Activated naive CD8-positive, alpha-beta T cell treated with anti-CD3 and anti-CD28 coated beads for 36 hours (primary cell): ENCODE measurements at regions not wholly inside any gene's neighbourhood (a gene's known extent, or its start where the extent isn't known, plus 50 kb on each side); places are given as distances from the start of the nearest gene placed in this dataset.

Experiments
- DNase-seq: peaks from one replicate; pipeline ENCODE4 v3.0.0; 2021
- H3K27ac Mint-ChIP-seq: one replicate; pipeline ENCODE4 v1.8.0; 2022; ENCODE audit warnings: mild to moderate bottlenecking, moderate library complexity, mixed read lengths
- H3K27me3 Mint-ChIP-seq: one replicate; pipeline ENCODE4 v1.8.0; 2022; ENCODE audit warnings: mild to moderate bottlenecking, mixed read lengths
- H3K36me3 Mint-ChIP-seq: one replicate; pipeline ENCODE4 v1.8.0; 2021; ENCODE audit warnings: mild to moderate bottlenecking, mixed read lengths
- H3K4me1 Mint-ChIP-seq: one replicate; pipeline ENCODE4 v1.8.0; 2021; ENCODE audit warnings: mixed read lengths
- H3K4me3 Mint-ChIP-seq: one replicate; pipeline ENCODE4 v1.8.0; 2022; ENCODE audit warnings: mild to moderate bottlenecking, moderate library complexity, mixed read lengths
- H3K9me3 Mint-ChIP-seq: one replicate; pipeline ENCODE4 v1.8.0; 2022; ENCODE audit warnings: mixed read lengths

DNA sequence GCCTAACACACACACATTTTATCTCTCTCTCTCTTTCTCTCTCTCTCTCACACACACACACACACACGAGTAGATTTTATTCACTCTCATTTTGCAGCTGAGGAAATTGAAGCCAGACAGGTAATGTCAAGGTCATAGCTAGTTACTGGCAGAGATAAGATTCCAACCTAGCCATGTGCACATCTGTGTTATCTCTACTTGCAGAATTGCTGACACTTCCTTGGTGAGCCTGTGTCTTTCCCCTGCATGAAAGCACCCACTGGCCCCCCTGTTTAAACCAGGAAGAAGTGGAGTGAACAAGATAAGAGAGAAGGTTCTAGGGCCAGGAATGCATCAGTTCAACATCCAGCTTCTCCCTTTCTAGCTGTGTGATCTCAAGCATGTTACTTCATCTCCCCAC lies 423.7 kb downstream of the TXNL1 start:
- H3K9me3 Mint-ChIP-seq, result no peaks in the 10 kb centered on the region
- no peaks in the 10 kb centered on the region for H3K4me1 Mint-ChIP-seq
- no peaks in the 10 kb centered on the region for H3K36me3 Mint-ChIP-seq
- no peak overlapping the region for H3K27ac Mint-ChIP-seq
- H3K4me3 Mint-ChIP-seq, result no peak overlapping the region
- H3K27me3 Mint-ChIP-seq, result no peaks in the 10 kb centered on the region
- no peak for DNase-seq

- no peak for DNase-seq
- Mint-ChIP-seq H3K36me3 (no peaks in the 10 kb centered on the region), H3K4me1 (no peaks in the 10 kb centered on the region), H3K9me3 (no peaks in the 10 kb centered on the region), H3K4me3 (no peak overlapping the region), H3K27ac (no peak overlapping the region), H3K27me3 (no peaks in the 10 kb centered on the region)
These were observed 427.9 kb downstream of the TXNL1 start for GRCh38 chr18:56210520-56210919.

DNA sequence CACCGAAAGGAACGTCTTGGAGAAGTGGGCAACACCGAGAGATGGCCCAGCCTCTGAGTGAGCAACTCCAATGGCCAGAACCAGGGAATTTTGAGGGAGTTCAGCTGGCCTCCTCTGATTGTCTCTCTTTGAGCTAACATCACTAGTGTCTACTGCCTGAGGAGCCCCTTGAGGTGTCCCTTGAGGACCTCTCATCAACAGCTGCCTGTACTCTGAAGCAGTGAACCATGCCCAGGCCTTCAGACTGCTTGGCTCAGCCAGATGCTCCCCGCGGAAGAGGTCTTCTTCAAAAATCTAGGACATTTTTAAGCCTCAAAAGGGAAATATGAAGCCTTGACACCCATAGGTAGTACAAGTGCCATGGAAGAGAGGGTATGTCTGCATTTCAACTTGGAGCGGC lies 430.4 kb downstream of the TXNL1 start:
- Mint-ChIP-seq H3K4me3 (no peak overlapping the region), H3K9me3 (peaks cover 2% of the 10 kb centered on the region), H3K4me1 (no peaks in the 10 kb centered on the region), H3K27ac (no peak overlapping the region), H3K27me3 (no peaks in the 10 kb centered on the region), H3K36me3 (no peaks in the 10 kb centered on the region)
- DNase-seq, result no peak

DNA sequence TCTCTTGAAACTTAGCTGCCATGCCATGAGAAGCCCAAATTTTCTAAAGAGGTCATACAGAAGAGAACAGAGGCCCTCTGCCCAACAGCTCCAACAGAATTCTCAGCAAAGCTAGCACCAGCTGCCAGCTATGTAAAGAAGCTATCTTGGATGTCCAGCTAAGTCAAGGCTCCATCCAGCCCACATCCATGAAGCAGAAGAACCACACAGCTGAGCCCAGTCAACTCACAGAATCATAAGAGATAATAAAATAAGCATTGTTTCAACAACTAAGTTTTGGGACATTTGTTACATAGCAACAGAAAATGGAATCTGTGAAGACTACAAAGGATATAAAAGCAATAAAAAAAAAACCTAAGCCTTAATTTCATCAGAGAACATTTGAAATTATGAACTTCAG lies 434.3 kb downstream of the TXNL1 start:
- no peak overlapping the region for H3K27ac Mint-ChIP-seq
- no peak for DNase-seq
- H3K4me1 Mint-ChIP-seq, result no peaks in the 10 kb centered on the region
- no peaks in the 10 kb centered on the region for H3K27me3 Mint-ChIP-seq
- H3K36me3 Mint-ChIP-seq, result no peaks in the 10 kb centered on the region
- H3K9me3 Mint-ChIP-seq, result peaks cover 2% of the 10 kb centered on the region
- H3K4me3 Mint-ChIP-seq, result no peak overlapping the region

GRCh38 chr18:56202678-56203077 lies 435.7 kb downstream of the TXNL1 start:
- H3K9me3 Mint-ChIP-seq, result peaks cover 2% of the 10 kb centered on the region
- H3K27ac Mint-ChIP-seq, result no peak overlapping the region
- no peaks in the 10 kb centered on the region for H3K4me1 Mint-ChIP-seq
- no peaks in the 10 kb centered on the region for H3K27me3 Mint-ChIP-seq
- no peak overlapping the region for H3K4me3 Mint-ChIP-seq
- no peak for DNase-seq
- no peaks in the 10 kb centered on the region for H3K36me3 Mint-ChIP-seq

DNA sequence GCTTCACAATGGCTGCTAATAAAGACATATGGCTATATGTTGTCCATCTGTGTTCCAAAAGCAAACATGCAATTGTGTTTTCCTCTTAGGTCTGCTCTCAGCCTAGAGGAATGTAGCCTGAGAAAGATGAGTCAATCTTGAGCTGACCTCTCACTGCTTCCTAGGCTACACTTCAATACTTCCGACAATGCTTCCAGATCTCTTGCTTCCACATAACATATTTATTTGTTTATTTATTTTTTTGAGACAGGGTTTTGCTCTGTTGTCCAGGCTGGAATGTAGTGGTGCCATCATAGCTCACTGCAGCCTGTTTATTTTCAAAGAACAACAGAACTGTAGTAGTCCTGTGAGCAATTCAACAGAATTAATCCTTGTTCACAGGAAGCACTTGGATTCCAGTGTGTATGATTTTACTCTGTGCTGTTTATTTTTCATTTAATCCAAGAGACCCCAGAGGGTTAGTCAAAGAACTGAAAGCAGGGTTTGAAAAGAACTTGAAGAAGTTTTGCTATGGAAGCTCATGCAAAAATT lies 437.9 kb downstream of the TXNL1 start:
- Mint-ChIP-seq H3K4me3 (no peak overlapping the region), H3K27me3 (no peaks in the 10 kb centered on the region), H3K9me3 (peaks cover 2% of the 10 kb centered on the region), H3K27ac (no peak overlapping the region), H3K4me1 (no peaks in the 10 kb centered on the region), H3K36me3 (no peaks in the 10 kb centered on the region)
- no peak for DNase-seq

DNA sequence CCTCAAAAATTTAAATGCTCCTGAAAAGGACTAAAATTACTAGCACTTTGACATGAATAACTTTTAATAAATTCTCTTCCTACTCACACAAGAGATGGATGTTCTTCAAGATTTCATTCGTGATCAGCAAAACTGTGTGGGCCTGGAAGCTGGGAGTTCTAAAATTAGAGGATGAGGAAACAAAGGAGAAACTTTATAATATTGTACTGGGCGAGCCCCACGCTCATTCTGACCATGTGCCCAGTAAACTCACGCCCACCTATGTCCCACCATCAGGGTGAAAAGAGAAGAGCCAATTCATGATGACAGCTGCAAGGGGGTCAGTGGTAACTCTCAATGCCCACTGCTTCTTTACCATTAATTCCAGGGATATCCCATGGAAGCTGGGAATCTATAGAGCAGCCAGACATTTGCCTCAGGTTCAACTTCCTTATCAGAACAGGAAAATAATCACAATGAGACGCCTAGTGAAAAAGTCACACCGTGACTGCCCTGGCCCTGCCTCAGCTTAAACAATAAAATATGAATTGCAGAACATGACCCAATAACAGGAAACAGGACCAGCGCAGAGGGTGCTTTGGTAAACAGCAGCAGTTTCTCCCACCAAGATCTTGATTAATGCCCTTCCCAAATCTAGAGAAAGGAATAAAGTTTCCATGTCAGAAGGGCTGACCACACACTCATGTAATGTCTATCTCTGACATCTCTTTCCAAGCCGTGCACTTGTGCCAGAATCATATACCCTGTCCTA lies 438.6 kb downstream of the TXNL1 start:
- Mint-ChIP-seq H3K27ac (no peak overlapping the region), H3K36me3 (no peaks in the 10 kb centered on the region), H3K9me3 (peaks cover 2% of the 10 kb centered on the region), H3K27me3 (no peaks in the 10 kb centered on the region), H3K4me1 (no peaks in the 10 kb centered on the region), H3K4me3 (no peak overlapping the region)
- no peak for DNase-seq

DNA sequence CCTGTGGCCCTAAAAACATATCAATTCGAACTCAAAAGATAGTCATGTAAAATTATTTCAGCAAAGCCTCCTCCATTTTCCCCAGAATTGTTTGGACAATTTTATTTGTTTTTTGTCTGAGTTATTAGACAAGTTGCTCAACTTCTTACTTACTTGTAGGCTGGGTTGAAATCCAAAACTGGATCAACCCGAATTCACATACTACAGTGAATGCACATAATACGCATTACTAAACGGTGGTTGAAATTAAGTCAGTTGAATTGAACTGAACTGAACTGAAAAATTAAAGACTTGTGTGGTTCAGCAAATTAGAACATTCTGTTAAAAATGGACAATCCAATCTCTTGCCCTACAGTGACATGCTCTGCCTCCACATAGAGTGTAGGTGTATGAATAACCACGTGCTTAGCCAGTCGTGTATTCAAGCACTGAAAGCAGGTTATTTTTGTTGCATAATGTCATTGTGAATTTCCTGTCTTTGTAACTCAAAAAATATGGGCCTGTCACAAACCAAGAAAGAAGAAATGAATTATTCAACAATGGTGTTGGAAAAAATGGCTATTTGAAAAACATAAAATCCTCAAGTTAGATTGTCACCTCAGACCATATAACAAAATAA lies 441.0 kb downstream of the TXNL1 start:
- Mint-ChIP-seq H3K36me3 (no peaks in the 10 kb centered on the region), H3K9me3 (no peaks in the 10 kb centered on the region), H3K27ac (no peak overlapping the region), H3K4me1 (no peaks in the 10 kb centered on the region), H3K4me3 (no peak overlapping the region), H3K27me3 (no peaks in the 10 kb centered on the region)
- no peak for DNase-seq

DNA sequence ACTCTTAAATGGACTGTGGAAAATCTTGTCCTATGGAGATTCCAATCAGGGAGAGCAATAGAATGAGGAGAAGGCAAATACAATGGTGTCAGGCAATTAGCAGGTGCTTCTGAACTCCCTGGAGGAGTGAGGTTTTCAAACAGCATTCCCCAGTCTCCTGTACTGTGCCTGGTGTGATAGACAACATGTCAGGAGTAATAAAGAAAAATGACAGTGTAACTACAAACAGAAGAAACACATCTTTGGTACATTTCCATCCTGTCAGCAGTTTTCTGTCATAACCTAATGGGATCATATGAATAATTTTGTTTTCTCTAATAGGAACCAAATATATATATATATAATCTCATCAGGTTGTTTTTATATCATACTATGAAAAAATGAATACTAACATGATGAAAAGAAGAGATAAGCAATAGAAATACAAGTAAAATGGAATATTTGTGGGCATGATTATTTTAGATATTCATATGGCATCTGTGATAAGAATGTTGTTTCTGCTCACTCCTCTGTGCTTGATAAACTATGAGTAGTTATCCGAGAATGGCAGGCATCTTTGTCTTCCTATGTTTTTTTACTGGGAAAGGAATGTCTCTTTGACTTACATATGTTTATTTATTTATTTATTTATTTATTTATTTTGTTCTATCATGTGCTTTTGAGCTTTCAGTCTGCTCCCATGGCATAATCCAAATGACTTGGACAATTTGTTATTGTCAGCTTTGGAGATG lies 441.7 kb downstream of the TXNL1 start:
- H3K36me3 Mint-ChIP-seq, result no peaks in the 10 kb centered on the region
- no peaks in the 10 kb centered on the region for H3K27me3 Mint-ChIP-seq
- no peaks in the 10 kb centered on the region for H3K9me3 Mint-ChIP-seq
- no peak overlapping the region for H3K27ac Mint-ChIP-seq
- H3K4me3 Mint-ChIP-seq, result no peak overlapping the region
- DNase-seq, result no peak
- no peaks in the 10 kb centered on the region for H3K4me1 Mint-ChIP-seq

GRCh38 chr18:56191334-56191733 lies 447.1 kb downstream of the TXNL1 start:
- Mint-ChIP-seq H3K9me3 (no peaks in the 10 kb centered on the region), H3K27me3 (no peaks in the 10 kb centered on the region), H3K4me3 (no peak overlapping the region), H3K27ac (no peak overlapping the region), H3K36me3 (no peaks in the 10 kb centered on the region), H3K4me1 (no peaks in the 10 kb centered on the region)
- no peak for DNase-seq

DNA sequence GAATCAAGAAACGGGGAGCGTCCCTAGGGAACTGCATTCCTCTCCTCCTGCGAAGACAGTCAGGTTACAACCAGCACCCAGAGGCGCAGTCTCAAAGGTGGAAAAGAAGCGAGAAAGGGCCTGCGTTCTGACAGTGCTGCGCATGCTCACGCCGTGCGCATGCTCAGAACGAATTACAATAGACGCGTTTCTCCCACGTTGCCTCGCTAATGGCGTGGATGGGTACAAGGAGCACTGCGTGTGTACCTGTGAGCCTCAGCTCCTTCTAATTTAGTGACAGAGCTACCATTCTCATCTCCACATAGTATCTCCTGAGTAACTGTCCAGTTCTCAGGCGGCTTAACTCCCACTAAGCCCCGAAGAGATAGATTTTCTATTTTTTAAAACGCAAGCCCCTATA lies 448.8 kb downstream of the TXNL1 start:
- Mint-ChIP-seq H3K27ac (no peak overlapping the region), H3K4me1 (no peaks in the 10 kb centered on the region), H3K9me3 (no peaks in the 10 kb centered on the region), H3K4me3 (no peak overlapping the region), H3K27me3 (no peaks in the 10 kb centered on the region), H3K36me3 (no peaks in the 10 kb centered on the region)
- no peak for DNase-seq

DNA sequence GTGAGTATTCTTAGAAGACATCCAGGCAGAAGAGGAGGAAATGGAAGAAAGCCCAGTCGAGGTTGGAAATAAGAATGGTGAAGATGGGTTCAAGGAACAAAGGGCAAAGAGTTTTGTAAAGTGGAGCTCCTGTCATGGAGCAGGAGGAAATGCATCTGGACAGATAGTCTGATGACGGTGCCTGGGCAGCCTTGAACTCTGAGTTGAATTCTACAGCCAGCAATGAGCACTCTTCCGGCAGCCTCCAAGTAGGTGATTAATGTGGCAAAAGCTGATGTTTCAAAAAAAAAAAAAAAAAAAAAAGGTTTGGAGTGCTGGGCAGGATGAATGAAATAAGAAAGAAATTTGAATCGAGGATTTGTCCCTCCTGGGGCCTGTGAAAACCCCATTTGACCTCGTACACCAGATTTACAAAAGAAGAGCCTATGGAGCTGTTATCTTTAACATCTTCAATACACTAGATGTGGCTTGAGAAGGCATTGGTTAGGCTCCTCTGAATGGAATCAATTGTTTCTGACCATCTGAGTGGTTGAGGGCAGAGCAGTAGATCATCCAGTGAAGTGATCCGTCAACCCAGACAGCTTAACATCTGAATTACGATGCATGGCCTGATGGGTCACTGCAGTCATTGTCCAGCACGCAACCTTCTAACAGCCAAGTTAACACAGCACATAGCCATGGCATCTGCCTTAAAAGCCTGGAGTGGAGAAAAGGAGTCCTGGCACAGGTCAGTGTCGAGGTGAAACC lies 449.7 kb downstream of the TXNL1 start:
- Mint-ChIP-seq H3K27me3 (no peaks in the 10 kb centered on the region), H3K4me1 (no peaks in the 10 kb centered on the region), H3K36me3 (no peaks in the 10 kb centered on the region), H3K9me3 (peaks cover 6% of the 10 kb centered on the region), H3K27ac (no peak overlapping the region), H3K4me3 (no peak overlapping the region)
- no peak for DNase-seq

DNA sequence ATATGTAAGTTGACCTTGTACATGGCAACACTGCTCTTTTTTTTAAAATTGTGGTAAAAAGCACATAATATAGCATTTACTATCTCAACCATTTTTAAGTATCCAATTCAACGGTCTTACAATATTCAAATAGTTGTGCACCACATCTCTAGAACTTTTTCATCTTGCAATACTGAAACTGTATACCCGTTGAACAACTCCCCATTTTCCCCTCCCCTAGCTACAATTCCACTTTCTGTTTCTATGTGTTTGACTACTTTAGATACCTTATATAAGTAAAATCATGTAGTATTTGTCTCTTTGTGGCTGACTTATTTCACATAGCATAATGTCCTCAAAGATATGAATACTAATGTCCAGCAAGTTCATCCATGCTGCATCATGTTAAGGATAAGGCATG lies 452.1 kb downstream of the TXNL1 start:
- Mint-ChIP-seq H3K4me1 (no peaks in the 10 kb centered on the region), H3K27ac (no peak overlapping the region), H3K9me3 (peaks cover 7% of the 10 kb centered on the region), H3K27me3 (no peaks in the 10 kb centered on the region), H3K4me3 (no peak overlapping the region), H3K36me3 (no peaks in the 10 kb centered on the region)
- no peak for DNase-seq

- Mint-ChIP-seq H3K4me3 (no peak overlapping the region), H3K9me3 (peaks cover 7% of the 10 kb centered on the region), H3K4me1 (no peaks in the 10 kb centered on the region), H3K27me3 (no peaks in the 10 kb centered on the region), H3K36me3 (no peaks in the 10 kb centered on the region), H3K27ac (no peak overlapping the region)
- DNase-seq, result no peak
These were observed 453.3 kb downstream of the TXNL1 start for GRCh38 chr18:56185126-56185525.

DNA sequence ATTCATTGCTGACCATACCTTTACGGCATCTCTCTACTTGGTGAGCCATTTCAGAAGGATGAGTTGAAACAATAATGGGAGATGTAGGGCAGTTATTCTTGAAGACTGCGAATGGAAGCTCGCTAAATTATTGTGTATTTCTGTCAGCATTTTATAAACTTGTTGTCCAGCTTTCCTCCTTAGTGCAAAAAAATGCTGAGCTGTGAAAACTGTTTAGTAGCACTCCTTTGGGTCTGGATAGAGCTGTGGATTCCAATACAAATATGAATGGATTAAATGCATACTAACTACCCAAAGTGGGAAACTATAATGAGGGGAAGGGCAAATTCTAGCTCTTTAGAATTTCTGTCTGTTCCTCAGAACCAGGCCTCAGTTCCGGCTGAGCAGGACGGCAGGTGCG lies 461.6 kb downstream of the TXNL1 start:
- no peak overlapping the region for H3K4me3 Mint-ChIP-seq
- no peaks in the 10 kb centered on the region for H3K9me3 Mint-ChIP-seq
- H3K27me3 Mint-ChIP-seq, result no peaks in the 10 kb centered on the region
- no peaks in the 10 kb centered on the region for H3K36me3 Mint-ChIP-seq
- no peak for DNase-seq
- no peak overlapping the region for H3K27ac Mint-ChIP-seq
- no peaks in the 10 kb centered on the region for H3K4me1 Mint-ChIP-seq
